Cardiac muscle cell (in vitro differentiated cells and primary cell): ENCODE measurements at regions not wholly inside any gene's neighbourhood (a gene's known extent, or its start where the extent isn't known, plus 50 kb on each side); places are given as distances from the start of the nearest gene placed in this dataset.

Experiments used
- DNase-seq, 2 donors: peaks; one replicate each; pipeline versions ENCODE4 v3.0.0 to v3.0.0-alpha.2; 2010 to 2017; ENCODE audit warnings: low read depth in 1 of 2, low spot score in 1 of 2
- H3K27ac ChIP-seq: fragments of 200-600 bp; sonication (generic); 2 replicates; pipeline ENCODE4 v1.5.1; 2016
- H3K27me3 ChIP-seq: fragments of 200-600 bp; sonication (generic); 2 replicates; pipeline ENCODE4 v1.6.0; 2016; ENCODE audit warnings: control low read depth
- H3K36me3 ChIP-seq: fragments of 200-600 bp; sonication (generic); 2 replicates; pipeline ENCODE4 v1.5.1; 2016; ENCODE audit warnings: control low read depth
- H3K4me1 ChIP-seq: fragments of 200-600 bp; sonication (generic); 2 replicates; pipeline ENCODE4 v1.8.1; 2017; ENCODE audit warnings: low read depth, mild to moderate bottlenecking, mixed run types
- H3K4me3 ChIP-seq: fragments of 200-600 bp; sonication (generic); 2 replicates; pipeline ENCODE4 v1.5.1; 2016; ENCODE audit warnings: mild to moderate bottlenecking
- H3K9me3 ChIP-seq: fragments of 200-600 bp; sonication (generic); 2 replicates; pipeline ENCODE4 v1.5.1; 2017; ENCODE audit warnings: low read depth, mild to moderate bottlenecking, control low read depth
- TF ChIP-seq, protein P1 (sequence below): IDR thresholded peaks from 2 replicates; pipeline ENCODE4 v1.5.1; 2012; ENCODE audit warnings: low read depth, mild to moderate bottlenecking, low read length

DNA sequence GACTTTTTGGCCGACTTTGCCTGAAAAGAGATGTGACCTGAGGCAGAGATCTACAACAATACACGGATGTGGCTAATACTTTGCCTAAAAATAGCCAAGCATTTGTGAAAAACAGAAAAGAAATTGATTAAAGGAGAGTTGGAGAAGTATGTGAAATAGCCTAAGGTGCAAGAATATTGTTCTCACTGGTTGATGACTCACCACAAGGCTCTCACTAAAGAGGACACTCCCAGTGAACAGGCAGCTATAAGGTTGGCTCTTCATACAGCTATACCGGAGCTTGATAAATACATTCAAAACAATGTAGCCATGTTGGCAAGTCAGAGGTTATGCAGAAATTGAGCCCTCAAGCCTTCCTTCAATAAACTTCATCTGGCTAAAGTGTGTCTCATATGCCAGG lies 317.2 kb upstream of the GRAMD2B start:
- Histone ChIP-seq H3K4me3 (no peak overlapping the region), H3K27me3 (no peaks in the 10 kb centered on the region), H3K36me3 (no peaks in the 10 kb centered on the region), H3K4me1 (peaks cover 8% of the 10 kb centered on the region), H3K9me3 (no peaks in the 10 kb centered on the region), H3K27ac (no peak overlapping the region)
- TF ChIP-seq, protein P1, sequence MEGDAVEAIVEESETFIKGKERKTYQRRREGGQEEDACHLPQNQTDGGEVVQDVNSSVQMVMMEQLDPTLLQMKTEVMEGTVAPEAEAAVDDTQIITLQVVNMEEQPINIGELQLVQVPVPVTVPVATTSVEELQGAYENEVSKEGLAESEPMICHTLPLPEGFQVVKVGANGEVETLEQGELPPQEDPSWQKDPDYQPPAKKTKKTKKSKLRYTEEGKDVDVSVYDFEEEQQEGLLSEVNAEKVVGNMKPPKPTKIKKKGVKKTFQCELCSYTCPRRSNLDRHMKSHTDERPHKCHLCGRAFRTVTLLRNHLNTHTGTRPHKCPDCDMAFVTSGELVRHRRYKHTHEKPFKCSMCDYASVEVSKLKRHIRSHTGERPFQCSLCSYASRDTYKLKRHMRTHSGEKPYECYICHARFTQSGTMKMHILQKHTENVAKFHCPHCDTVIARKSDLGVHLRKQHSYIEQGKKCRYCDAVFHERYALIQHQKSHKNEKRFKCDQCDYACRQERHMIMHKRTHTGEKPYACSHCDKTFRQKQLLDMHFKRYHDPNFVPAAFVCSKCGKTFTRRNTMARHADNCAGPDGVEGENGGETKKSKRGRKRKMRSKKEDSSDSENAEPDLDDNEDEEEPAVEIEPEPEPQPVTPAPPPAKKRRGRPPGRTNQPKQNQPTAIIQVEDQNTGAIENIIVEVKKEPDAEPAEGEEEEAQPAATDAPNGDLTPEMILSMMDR, result no peak
- DNase-seq, result no peak

- Histone ChIP-seq H3K27me3 (no peaks in the 10 kb centered on the region), H3K9me3 (no peaks in the 10 kb centered on the region), H3K27ac (no peak overlapping the region), H3K4me3 (no peak overlapping the region), H3K36me3 (no peaks in the 10 kb centered on the region), H3K4me1 (peaks cover 8% of the 10 kb centered on the region)
- no peak for DNase-seq
- TF ChIP-seq, protein P1, result no peak
Measured at GRCh38 chr5:126107381-126107780, 315.8 kb upstream of the GRAMD2B start.

- TF ChIP-seq, protein P1, result no peak
Measured at GRCh38 chr5:126108470-126108869, 314.7 kb upstream of the GRAMD2B start.

GRCh38 chr5:126115059-126115629 lies 308.1 kb upstream of the GRAMD2B start:
- TF ChIP-seq, protein P1, result no peak

More at GRCh38 chr5:126108470-126108869, 314.7 kb upstream of the GRAMD2B start:
- Histone ChIP-seq H3K27me3 (no peaks in the 10 kb centered on the region), H3K9me3 (no peaks in the 10 kb centered on the region), H3K36me3 (no peaks in the 10 kb centered on the region), H3K4me1 (peaks cover 8% of the 10 kb centered on the region), H3K27ac (no peak overlapping the region), H3K4me3 (no peak overlapping the region)
- DNase-seq, result no peak

DNA sequence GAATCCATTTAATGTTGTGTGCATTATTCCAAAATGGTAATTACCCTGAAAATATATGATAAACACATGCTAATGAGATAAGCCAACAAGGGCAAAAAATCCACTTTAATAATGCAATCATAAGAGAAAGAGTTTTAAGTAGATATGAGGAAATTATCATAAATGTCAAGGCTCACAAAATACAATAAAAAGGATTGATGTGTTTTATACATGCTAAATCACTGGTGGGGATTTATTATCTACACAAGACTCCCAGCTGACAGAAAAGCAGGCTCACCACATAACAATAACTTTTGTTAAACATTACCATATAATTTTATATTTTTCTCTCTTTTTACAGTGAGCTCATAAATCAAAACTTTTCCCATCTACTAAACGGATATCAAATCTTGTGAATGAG lies 306.2 kb upstream of the GRAMD2B start:
- Histone ChIP-seq H3K4me1 (no peaks in the 10 kb centered on the region), H3K9me3 (no peaks in the 10 kb centered on the region), H3K4me3 (no peak overlapping the region), H3K27me3 (no peaks in the 10 kb centered on the region), H3K36me3 (no peaks in the 10 kb centered on the region), H3K27ac (no peak overlapping the region)
- TF ChIP-seq, protein P1, result no peak
- no peak for DNase-seq

More at GRCh38 chr5:126115059-126115629, 308.1 kb upstream of the GRAMD2B start:
- H3K36me3 ChIP-seq, result no peaks in the 10 kb centered on the region
- no peaks in the 10 kb centered on the region for H3K4me1 ChIP-seq
- no peak overlapping the region for H3K27ac ChIP-seq
- H3K9me3 ChIP-seq, result no peaks in the 10 kb centered on the region
- H3K27me3 ChIP-seq, result no peaks in the 10 kb centered on the region
- H3K4me3 ChIP-seq, result no peak overlapping the region
- no peak for DNase-seq
